NB4 (cell line): ENCODE measurements at regions not wholly inside any gene's neighbourhood (a gene's known extent, or its start where the extent isn't known, plus 50 kb on each side); places are given as distances from the start of the nearest gene placed in this dataset.

Source experiments
- DNase-seq: peaks from one replicate; pipeline ENCODE4 v3.0.0; 2010; ENCODE audit warnings: low read depth
- H3K4me3 ChIP-seq: one replicate; pipeline ENCODE4 v1.5.1; 2011; ENCODE audit warnings: mild to moderate bottlenecking, low read depth, low read length, moderate library complexity
- MYC ChIP-seq: IDR thresholded peaks from 2 replicates; pipeline ENCODE4 v1.6.1; 2011; ENCODE audit warnings: low read depth, low read length
- POLR2A ChIP-seq: IDR thresholded peaks from 2 replicates; pipeline ENCODE4 v1.6.1; 2011; ENCODE audit warnings: mild to moderate bottlenecking; ENCODE audit not compliant: insufficient read length; ENCODE audit errors: extremely low read depth
- TF ChIP-seq, protein P1 (sequence below): IDR thresholded peaks from 2 replicates; pipeline ENCODE4 v1.6.1; 2011; ENCODE audit warnings: low read depth, low read length
- TF ChIP-seq, protein P2 (sequence below): IDR thresholded peaks from one replicate; pipeline ENCODE4 v1.5.1; 2012; ENCODE audit warnings: low read depth, low read length

DNA sequence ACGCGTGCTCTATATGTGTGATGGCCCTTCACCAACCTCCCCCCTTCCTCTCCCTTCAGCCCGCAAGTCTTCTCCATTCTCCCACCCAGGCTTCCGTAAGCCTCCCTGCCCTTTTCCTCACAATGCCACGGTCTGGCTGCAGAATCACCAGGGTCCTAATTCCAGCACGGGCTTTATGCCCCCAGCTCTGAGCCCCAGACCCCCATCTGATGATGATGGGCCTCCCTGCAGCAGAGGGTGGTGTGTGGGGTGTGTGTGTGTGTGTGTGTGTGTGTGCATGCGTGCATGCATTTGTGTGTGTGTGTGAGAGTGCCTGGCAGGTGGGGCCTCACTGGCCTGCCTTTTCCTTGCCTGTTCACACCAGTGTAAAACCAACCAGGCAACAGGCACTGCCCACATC, 109.9 kb downstream of the OAT start:
- TF ChIP-seq, protein P1, sequence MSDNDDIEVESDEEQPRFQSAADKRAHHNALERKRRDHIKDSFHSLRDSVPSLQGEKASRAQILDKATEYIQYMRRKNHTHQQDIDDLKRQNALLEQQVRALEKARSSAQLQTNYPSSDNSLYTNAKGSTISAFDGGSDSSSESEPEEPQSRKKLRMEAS: no peak
- TF ChIP-seq POLR2A: no peak
- TF ChIP-seq, protein P2, sequence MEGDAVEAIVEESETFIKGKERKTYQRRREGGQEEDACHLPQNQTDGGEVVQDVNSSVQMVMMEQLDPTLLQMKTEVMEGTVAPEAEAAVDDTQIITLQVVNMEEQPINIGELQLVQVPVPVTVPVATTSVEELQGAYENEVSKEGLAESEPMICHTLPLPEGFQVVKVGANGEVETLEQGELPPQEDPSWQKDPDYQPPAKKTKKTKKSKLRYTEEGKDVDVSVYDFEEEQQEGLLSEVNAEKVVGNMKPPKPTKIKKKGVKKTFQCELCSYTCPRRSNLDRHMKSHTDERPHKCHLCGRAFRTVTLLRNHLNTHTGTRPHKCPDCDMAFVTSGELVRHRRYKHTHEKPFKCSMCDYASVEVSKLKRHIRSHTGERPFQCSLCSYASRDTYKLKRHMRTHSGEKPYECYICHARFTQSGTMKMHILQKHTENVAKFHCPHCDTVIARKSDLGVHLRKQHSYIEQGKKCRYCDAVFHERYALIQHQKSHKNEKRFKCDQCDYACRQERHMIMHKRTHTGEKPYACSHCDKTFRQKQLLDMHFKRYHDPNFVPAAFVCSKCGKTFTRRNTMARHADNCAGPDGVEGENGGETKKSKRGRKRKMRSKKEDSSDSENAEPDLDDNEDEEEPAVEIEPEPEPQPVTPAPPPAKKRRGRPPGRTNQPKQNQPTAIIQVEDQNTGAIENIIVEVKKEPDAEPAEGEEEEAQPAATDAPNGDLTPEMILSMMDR: no peak
- TF ChIP-seq MYC: no peak
- no peak for DNase-seq
- H3K4me3 ChIP-seq: no peak overlapping the region

DNA sequence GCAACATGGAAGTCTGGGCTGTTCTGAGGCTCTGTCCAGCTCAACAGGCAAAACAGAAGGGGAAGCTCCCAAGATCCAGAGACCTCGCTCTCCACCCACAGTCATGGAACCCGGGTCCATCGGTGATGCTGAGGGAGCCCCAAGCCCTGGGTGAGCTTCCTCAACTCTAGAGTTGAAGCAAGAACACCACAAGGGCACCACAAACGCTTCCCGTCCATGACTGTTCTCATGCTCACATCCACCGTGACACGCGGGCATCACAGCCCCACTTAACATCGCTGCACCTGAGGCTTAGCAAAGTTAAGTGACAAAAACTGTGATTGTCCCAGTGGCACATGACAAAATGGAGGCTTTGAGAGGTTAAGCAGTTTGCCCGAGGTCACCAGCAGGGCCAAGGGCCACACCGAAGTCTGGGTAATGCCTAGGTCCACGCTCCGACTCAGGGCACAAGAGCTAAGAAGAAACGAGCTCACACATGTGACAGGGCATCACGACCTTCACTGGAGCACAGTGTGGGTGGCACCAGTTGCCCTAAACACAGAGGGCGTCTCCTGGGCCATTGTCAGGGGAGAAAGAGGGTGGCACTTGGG, 110.6 kb downstream of the OAT start:
- no peak for DNase-seq
- TF ChIP-seq, protein P1: no peak
- TF ChIP-seq, protein P2: no peak
- TF ChIP-seq MYC (no peak), POLR2A (no peak)
- H3K4me3 ChIP-seq: no peak overlapping the region

DNA sequence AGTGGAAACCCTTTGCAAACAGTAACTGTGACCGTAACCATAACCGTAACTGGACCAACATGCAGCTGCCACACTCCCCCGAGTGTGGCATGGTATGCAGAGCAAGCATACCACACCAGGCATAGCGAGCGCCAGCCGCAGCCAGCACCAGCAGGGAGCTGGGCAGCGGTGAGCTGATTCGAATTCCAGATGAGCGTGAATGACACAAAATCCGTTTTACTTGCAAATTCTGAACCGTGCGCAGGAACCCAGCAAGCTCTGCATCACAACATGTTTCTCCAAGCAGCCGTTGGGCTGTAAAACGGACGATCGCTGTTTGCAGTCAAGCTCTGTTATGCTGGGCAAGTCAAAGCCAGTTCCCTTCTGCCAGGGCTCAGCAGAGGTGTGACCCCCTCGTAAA, 111.1 kb downstream of the OAT start:
- TF ChIP-seq MYC (no peak), POLR2A (no peak)
- TF ChIP-seq, protein P1: no peak
- TF ChIP-seq, protein P2: no peak
- H3K4me3 ChIP-seq: no peak overlapping the region
- DNase-seq: no peak

DNA sequence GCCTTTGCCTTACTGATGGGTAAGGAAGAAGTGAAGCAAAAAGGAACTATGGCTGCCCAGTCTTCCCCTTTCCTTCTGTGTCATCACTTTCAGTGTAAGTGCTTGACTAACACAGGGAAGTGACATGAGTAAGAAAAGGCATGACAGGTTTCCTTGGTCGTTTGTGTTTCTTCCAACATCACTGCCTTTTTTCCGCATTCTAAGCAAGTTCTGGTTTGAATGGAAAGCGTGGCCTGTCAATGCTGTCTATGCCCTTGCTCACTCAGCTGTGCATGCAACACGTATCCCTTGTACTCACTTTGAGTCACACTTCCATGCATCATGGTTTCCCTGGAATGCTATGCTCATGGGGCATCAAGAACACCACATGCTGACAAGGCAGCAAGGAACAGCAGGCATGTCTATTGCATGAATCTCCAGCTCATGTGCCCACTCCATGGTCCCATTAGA, 111.8 kb downstream of the OAT start:
- peak; percentile 44 for DNase-seq
- no peak for TF ChIP-seq POLR2A
- TF ChIP-seq, protein P2: no peak
- TF ChIP-seq, protein P1: no peak
- TF ChIP-seq MYC: no peak
- no peak overlapping the region for H3K4me3 ChIP-seq

DNA sequence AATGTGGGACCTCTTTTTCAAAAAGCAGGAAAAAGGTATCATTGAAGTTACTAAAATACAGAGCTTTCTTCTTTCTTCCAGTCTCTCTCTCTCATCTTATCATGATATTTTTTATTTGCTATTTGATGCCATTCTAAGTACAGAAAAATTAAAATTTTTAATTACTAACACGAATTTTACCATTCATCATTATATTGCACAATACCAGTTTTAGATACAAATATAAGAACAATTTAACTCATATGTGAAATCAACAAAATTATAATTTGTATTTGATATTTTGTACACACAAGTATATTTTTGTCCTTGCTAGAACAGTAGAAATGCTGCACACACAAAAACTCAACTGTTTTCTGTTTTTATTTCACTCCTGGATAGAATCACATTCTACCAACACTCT, 112.2 kb downstream of the OAT start:
- no peak for DNase-seq
- TF ChIP-seq, protein P2: no peak
- TF ChIP-seq MYC (no peak), POLR2A (no peak)
- TF ChIP-seq, protein P1: no peak
- no peak overlapping the region for H3K4me3 ChIP-seq
